RPMI7951 (cell line): ENCODE measurements at regions not wholly inside any gene's neighbourhood (a gene's known extent, or its start where the extent isn't known, plus 50 kb on each side); places are given as distances from the start of the nearest gene placed in this dataset.

Experiments
- DNase-seq: peaks from one replicate; pipeline ENCODE4 v3.0.0-alpha.2; 2012; ENCODE audit warnings: low read depth

GRCh38 chr6:14834851-14835530, 410.9 kb upstream of the JARID2 start:
- DNase-seq: no peak

- DNase-seq: no peak
These were observed 408.4 kb upstream of the JARID2 start for GRCh38 chr6:14837435-14837834.

- DNase-seq: peak; percentile 58
These were observed 407.7 kb upstream of the JARID2 start for GRCh38 chr6:14838133-14838583.

- peak; percentile 87 for DNase-seq
These were observed 403.9 kb upstream of the JARID2 start for GRCh38 chr6:14841901-14842421.

GRCh38 chr6:14844411-14844810, 401.5 kb upstream of the JARID2 start:
- DNase-seq: no peak

GRCh38 chr6:14848019-14848418, 397.9 kb upstream of the JARID2 start:
- no peak for DNase-seq

- no peak for DNase-seq
These were observed 396.7 kb upstream of the JARID2 start for GRCh38 chr6:14849185-14849584.

- DNase-seq: no peak
These were observed 394.6 kb upstream of the JARID2 start for GRCh38 chr6:14851281-14851680.

GRCh38 chr6:14852375-14852774, 393.5 kb upstream of the JARID2 start:
- no peak for DNase-seq

- no peak for DNase-seq
These were observed 389.7 kb upstream of the JARID2 start for GRCh38 chr6:14856177-14856576.

- no peak for DNase-seq
These were observed 388.9 kb upstream of the JARID2 start for GRCh38 chr6:14857001-14857400.

- no peak for DNase-seq
These were observed 388.4 kb upstream of the JARID2 start for GRCh38 chr6:14857501-14857900.

- DNase-seq: no peak
These were observed 387.1 kb upstream of the JARID2 start for GRCh38 chr6:14858808-14859207.

- DNase-seq: no peak
These were observed 385.1 kb upstream of the JARID2 start for GRCh38 chr6:14860774-14861173.

- DNase-seq: no peak
These were observed 384.4 kb upstream of the JARID2 start for GRCh38 chr6:14861491-14861943.

GRCh38 chr6:14862845-14863244, 383.0 kb upstream of the JARID2 start:
- DNase-seq: no peak

GRCh38 chr6:14863902-14864850, 381.7 kb upstream of the JARID2 start:
- no peak for DNase-seq

GRCh38 chr6:14865531-14866100, 380.3 kb upstream of the JARID2 start:
- peak; percentile 10 for DNase-seq

GRCh38 chr6:14867802-14868201, 378.1 kb upstream of the JARID2 start:
- DNase-seq: no peak

- DNase-seq: no peak
These were observed 374.6 kb upstream of the JARID2 start for GRCh38 chr6:14871221-14871620.

- DNase-seq: no peak
These were observed 372.8 kb upstream of the JARID2 start for GRCh38 chr6:14873101-14873500.

GRCh38 chr6:14873781-14874441, 372.0 kb upstream of the JARID2 start:
- DNase-seq: no peak
